Activated T-cell treated with anti-CD3 and anti-CD28 coated beads, Interleukin-2, amount 50 U/mL, for 72 hours (primary cell): ENCODE measurements at regions not wholly inside any gene's neighbourhood (a gene's known extent, or its start where the extent isn't known, plus 50 kb on each side); places are given as distances from the start of the nearest gene placed in this dataset.
A peak's percentile ranks its signal among the peaks of the same experiment; 100 is the strongest.
"Not testable (repeated sequence)": the region's sequence is repeated elsewhere in the genome, so short reads cannot be mapped to it uniquely, and the experiment has no call there.

Experiments
- ATAC-seq, 2 donors: fragments of 150-1000 bp; cut with Tn5 transposase; replicated peaks in 1 of 2; 2 replicates each; pipeline ENCODE4 v1.10.0; 2021; ENCODE audit warnings: moderate library complexity in 2 of 2, mild to moderate bottlenecking in 1 of 2
- DNase-seq, 2 donors: peaks; one replicate each; pipeline ENCODE4 v3.0.0; 2021 to 2022; ENCODE audit warnings: mixed read lengths in 1 of 2
- H3K27ac Mint-ChIP-seq: one replicate; pipeline ENCODE4 v1.8.0; 2022; ENCODE audit warnings: mild to moderate bottlenecking, moderate library complexity, mixed read lengths
- H3K27me3 Mint-ChIP-seq: one replicate; pipeline ENCODE4 v1.8.0; 2022; ENCODE audit warnings: low read depth, mixed read lengths
- H3K36me3 Mint-ChIP-seq, 2 donors: one replicate each; pipeline ENCODE4 v1.8.0; 2022; ENCODE audit warnings: mixed read lengths in 2 of 2, mild to moderate bottlenecking in 1 of 2; ENCODE audit not compliant: insufficient read depth in 2 of 2
- H3K4me1 Mint-ChIP-seq: one replicate; pipeline ENCODE4 v1.8.0; 2022; ENCODE audit warnings: low read depth, mixed read lengths
- H3K4me3 Mint-ChIP-seq, 2 donors: one replicate each; pipeline ENCODE4 v1.8.0; 2022; ENCODE audit warnings: mild to moderate bottlenecking in 2 of 2, mixed read lengths in 2 of 2, moderate library complexity in 2 of 2
- H3K9me3 Mint-ChIP-seq, 2 donors: one replicate each; pipeline ENCODE4 v1.8.0; 2022; ENCODE audit warnings: mixed read lengths in 2 of 2

DNA sequence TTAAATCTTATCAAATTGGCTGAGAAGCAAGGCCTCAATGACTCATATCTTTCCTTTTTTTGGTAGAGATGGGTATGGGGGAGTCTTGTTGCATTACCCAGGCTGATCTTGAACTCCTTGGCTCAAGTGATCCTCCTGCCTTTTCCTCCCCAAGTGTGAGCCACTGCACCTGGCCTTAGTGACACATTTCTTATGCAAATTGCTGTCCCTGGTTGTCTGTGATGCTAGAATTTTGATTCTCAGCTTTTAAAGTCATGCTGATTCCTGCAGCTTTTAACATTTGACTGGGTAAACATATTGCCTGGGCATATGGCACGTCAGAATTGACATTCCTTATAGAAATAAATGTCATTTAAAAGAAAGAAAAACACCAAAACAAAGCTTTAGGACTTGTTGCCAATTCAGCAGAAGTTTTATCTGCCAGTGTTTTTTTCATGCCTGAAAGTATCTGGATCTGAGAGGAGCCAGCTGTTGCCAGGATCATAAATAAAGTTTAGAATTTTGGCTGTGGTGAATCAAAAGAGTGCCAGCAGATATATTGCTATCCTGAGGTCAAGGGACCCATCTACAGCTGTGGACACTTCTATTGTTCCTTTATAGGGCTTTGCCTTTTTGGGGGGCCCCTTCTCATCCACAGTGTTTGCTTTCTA, 446.7 kb upstream of the AMELY start:
- Mint-ChIP-seq H3K36me3 (peaks cover 0 to 4% of the 10 kb centered on the region in 2 donors), H3K4me1 (no peaks in the 10 kb centered on the region), H3K4me3 (no peak overlapping the region), H3K27ac (no peak overlapping the region), H3K27me3 (no peaks in the 10 kb centered on the region), H3K9me3 (no peaks in the 10 kb centered on the region)
- DNase-seq (no peak), ATAC-seq (no peak)

DNA sequence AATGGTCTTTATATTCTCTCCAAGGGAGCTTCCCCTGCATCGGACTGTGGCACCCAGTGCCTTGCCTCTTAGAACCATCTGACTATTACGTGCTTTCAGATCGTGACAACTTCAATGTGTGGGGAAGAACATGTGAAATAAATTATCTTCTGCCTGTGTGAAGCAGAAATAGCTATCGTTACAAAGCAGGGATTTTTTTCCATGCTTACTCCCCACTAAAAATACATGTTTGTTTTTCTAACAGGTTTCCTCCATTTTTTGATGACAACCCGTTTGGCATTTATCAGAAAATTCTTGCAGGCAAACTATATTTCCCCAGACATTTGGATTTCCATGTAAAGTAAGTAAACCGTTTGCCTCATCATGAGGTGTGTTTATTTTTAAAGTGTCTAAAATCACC, 444.3 kb upstream of the AMELY start:
- DNase-seq, H3K4me3 Mint-ChIP-seq, H3K9me3 Mint-ChIP-seq, H3K36me3 Mint-ChIP-seq, H3K4me1 Mint-ChIP-seq, H3K27ac Mint-ChIP-seq, H3K27me3 Mint-ChIP-seq, ATAC-seq: not testable (repeated sequence)

DNA sequence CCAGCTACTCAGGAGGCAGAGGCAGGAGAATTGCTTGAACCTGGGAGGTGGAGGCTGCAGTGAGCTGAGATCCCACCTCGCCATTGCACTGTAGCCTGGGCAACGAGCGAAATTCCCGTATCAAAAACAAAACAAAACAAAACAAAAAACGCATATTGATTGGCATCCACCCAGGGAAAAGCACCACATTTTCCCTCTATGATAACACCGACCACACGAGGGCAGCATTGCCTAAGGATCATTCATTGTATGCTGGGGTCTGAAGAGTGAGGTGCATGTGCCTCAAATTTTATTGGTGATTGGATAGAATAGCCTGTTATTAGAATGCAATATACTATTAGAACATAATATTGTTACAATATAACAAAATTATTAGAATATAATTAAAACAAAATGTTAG, 433.1 kb upstream of the AMELY start:
- Mint-ChIP-seq H3K4me3 (no peak overlapping the region), H3K27me3 (no peaks in the 10 kb centered on the region), H3K9me3 (no peaks in the 10 kb centered on the region), H3K27ac (peak overlapping the region; percentile 18), H3K36me3 (peaks cover 0 to 9% of the 10 kb centered on the region in 2 donors), H3K4me1 (no peaks in the 10 kb centered on the region)
- ATAC-seq (no peak), DNase-seq (peak in 1 of 2 donors; percentile 50)

DNA sequence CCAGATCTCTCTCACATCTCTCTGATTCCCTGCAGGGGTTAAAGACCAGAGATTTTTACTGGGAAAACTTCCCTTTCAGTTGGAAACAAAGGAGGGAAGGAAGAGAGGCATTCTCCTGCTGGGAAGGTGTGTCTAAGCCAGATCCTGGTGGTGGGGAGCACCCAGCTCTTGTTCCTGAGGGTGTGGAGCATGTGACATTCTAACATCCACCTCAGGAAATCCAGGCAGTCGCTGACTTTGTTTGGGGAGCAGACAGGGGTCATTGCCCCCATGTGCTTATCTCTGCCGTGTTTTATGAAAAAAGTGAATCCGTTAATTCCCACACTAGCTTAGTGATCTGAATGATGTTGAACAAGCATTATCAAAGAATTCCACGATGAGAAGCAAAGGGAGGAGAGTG, 431.7 kb upstream of the AMELY start:
- H3K4me3 Mint-ChIP-seq, result peak overlapping the region in 1 of 2 donors; percentile 43
- H3K36me3 Mint-ChIP-seq, result peaks cover 0 to 12% of the 10 kb centered on the region in 2 donors
- ATAC-seq (no peak), DNase-seq (no peak)
- H3K4me1 Mint-ChIP-seq, result no peaks in the 10 kb centered on the region
- no peaks in the 10 kb centered on the region for H3K27me3 Mint-ChIP-seq
- peak overlapping the region; percentile 89 for H3K27ac Mint-ChIP-seq
- H3K9me3 Mint-ChIP-seq, result no peaks in the 10 kb centered on the region

DNA sequence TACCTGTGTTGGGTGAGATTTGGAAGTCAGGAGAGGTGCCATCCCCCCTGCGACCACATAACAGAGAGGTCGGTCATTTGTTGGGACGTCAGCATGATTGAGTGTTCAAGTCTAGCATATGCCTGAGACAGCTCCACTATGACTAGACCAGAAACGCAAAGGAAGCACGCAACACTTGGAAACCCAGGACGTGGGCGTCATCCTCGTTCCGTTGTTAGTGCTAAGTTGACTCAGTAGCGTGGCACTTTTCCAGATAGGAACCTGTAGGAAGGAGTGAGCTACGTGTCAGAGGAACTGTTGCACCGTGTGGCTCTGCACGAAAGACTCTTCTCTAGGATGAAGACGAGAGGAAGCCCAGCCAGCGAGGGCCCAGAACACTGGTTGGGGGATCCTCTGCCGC, 431.2 kb upstream of the AMELY start:
- Mint-ChIP-seq H3K4me3 (peak overlapping the region in 1 of 2 donors; percentile 43), H3K36me3 (peaks cover 0 to 12% of the 10 kb centered on the region in 2 donors), H3K27ac (peak overlapping the region; percentile 89)
- ATAC-seq (peak in 1 of 2 donors; percentile 88), DNase-seq (peak in 1 of 2 donors; percentile 41)
- not testable (repeated sequence) for H3K4me1 Mint-ChIP-seq, H3K27me3 Mint-ChIP-seq, H3K9me3 Mint-ChIP-seq

- no peak for DNase-seq
- ATAC-seq, result peak in 1 of 2 donors; percentile 14
- peak overlapping the region; percentile 92 for H3K27ac Mint-ChIP-seq
- H3K36me3 Mint-ChIP-seq, result peaks cover 0 to 18% of the 10 kb centered on the region in 2 donors
- H3K4me1 Mint-ChIP-seq, result no peaks in the 10 kb centered on the region
- H3K4me3 Mint-ChIP-seq, result peak overlapping the region in 1 of 2 donors; percentile 78
- no peaks in the 10 kb centered on the region for H3K9me3 Mint-ChIP-seq
- no peaks in the 10 kb centered on the region for H3K27me3 Mint-ChIP-seq
These were observed 428.0 kb upstream of the AMELY start for GRCh38 chrY:7339391-7340087.

GRCh38 chrY:7336023-7336873, 424.7 kb upstream of the AMELY start:
- ATAC-seq (peak in 1 of 2 donors; percentile 68), DNase-seq (peak in 1 of 2 donors; percentile 12)
- no peaks in the 10 kb centered on the region for H3K27me3 Mint-ChIP-seq
- H3K27ac Mint-ChIP-seq, result peak overlapping the region; percentile 94
- H3K4me1 Mint-ChIP-seq, result no peaks in the 10 kb centered on the region
- H3K4me3 Mint-ChIP-seq, result peak overlapping the region in 1 of 2 donors; percentile 81
- H3K9me3 Mint-ChIP-seq, result no peaks in the 10 kb centered on the region
- peaks cover 0 to 11% of the 10 kb centered on the region in 2 donors for H3K36me3 Mint-ChIP-seq

DNA sequence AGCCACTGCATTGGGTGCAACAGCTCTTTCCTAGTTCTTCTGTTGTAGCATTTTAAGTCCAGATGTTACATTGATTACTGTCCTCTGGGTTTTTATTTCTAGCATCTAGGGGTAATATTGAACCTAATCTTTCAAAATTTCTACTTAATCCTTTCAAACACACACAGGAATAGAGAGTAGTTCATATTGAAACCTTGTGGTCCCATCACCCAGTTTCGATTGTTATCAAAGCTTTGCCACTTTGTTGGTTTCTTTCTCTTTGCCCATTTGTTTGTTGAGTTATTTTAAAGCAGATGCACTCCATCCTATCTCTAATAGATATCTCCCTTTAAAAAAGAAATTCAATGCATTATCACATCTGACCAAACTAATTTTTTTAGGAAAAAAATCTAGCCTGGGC, 422.9 kb upstream of the AMELY start:
- ATAC-seq (no peak), DNase-seq (no peak)
- no peaks in the 10 kb centered on the region for H3K4me1 Mint-ChIP-seq
- peak overlapping the region in 1 of 2 donors; percentile 80 for H3K4me3 Mint-ChIP-seq
- H3K27me3 Mint-ChIP-seq, result no peaks in the 10 kb centered on the region
- peaks cover 0 to 14% of the 10 kb centered on the region in 2 donors for H3K36me3 Mint-ChIP-seq
- peak overlapping the region; percentile 95 for H3K27ac Mint-ChIP-seq
- H3K9me3 Mint-ChIP-seq, result no peaks in the 10 kb centered on the region

GRCh38 chrY:7326296-7327246, 415.0 kb upstream of the AMELY start:
- no peaks in the 10 kb centered on the region for H3K27me3 Mint-ChIP-seq
- ATAC-seq (peak in 1 of 2 donors; percentile 84), DNase-seq (peak in 1 of 2 donors; percentile 34)
- H3K4me3 Mint-ChIP-seq, result peak overlapping the region in 1 of 2 donors; percentile 73
- H3K36me3 Mint-ChIP-seq, result peaks cover 0 to 13% of the 10 kb centered on the region in 2 donors
- H3K4me1 Mint-ChIP-seq, result no peaks in the 10 kb centered on the region
- no peaks in the 10 kb centered on the region for H3K9me3 Mint-ChIP-seq
- peak overlapping the region; percentile 98 for H3K27ac Mint-ChIP-seq

DNA sequence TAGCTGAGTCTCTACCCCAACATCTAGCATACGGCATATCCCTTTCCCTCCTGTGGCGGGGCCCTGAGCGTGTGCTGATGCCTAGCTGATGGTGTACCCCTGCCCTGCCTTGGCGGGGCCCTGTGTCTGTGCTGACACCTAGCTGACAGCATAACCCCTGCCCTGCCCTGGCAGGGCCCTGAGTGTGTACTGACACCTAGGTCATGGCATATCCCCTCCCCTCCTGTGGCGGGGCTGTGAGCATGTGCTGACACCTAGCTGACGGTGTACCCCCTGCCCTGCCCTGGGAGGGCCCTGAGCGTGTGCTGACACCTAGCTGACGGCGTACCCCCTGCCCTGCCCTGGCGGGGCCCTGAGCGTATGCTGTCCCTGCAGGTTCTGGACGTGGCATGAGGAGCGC, 414.0 kb upstream of the AMELY start:
- Mint-ChIP-seq H3K4me1 (no peaks in the 10 kb centered on the region), H3K27me3 (no peaks in the 10 kb centered on the region), H3K27ac (peak overlapping the region; percentile 97), H3K36me3 (peaks cover 0 to 13% of the 10 kb centered on the region in 2 donors), H3K4me3 (peak overlapping the region in 1 of 2 donors; percentile 73), H3K9me3 (no peaks in the 10 kb centered on the region)
- DNase-seq (no peak), ATAC-seq (peak in 1 of 2 donors; percentile 22)

- DNase-seq (no peak), ATAC-seq (no peak)
- Mint-ChIP-seq H3K27me3 (no peaks in the 10 kb centered on the region), H3K4me1 (no peaks in the 10 kb centered on the region), H3K9me3 (no peaks in the 10 kb centered on the region), H3K4me3 (no peak overlapping the region), H3K27ac (peak overlapping the region; percentile 77), H3K36me3 (peaks cover 0 to 17% of the 10 kb centered on the region in 2 donors)
These were observed 409.2 kb upstream of the AMELY start for GRCh38 chrY:7320751-7321150.

DNA sequence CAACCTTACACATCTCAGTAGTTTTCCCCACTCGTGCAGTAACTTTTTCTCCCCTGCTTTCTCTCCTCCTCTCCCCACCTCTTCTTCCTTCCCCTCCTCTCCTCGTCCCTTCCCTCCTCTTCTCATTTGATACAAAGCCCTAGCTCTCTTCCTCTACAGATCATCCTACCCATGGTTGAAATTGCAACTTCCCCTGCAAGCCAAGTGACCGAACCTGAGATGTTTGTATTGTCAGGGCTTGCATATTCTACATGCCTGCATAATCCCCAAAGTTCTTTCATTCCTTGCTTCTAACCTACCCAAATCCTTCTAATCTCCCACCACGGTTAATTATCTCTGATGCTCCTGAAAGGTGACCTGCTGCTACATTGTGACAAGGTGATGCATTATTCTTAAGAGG, 408.6 kb upstream of the AMELY start:
- H3K27me3 Mint-ChIP-seq, H3K4me1 Mint-ChIP-seq, H3K9me3 Mint-ChIP-seq, ATAC-seq, DNase-seq: not testable (repeated sequence)
- Mint-ChIP-seq H3K27ac (peak overlapping the region; percentile 77), H3K4me3 (peak overlapping the region in 1 of 2 donors; percentile 46), H3K36me3 (peaks cover 0 to 17% of the 10 kb centered on the region in 2 donors)
